ENCODE measurements at regions not wholly inside any gene's neighbourhood (a gene's known extent, or its start where the extent isn't known, plus 50 kb on each side); places are given as distances from the start of the nearest gene placed in this dataset.

DNA sequence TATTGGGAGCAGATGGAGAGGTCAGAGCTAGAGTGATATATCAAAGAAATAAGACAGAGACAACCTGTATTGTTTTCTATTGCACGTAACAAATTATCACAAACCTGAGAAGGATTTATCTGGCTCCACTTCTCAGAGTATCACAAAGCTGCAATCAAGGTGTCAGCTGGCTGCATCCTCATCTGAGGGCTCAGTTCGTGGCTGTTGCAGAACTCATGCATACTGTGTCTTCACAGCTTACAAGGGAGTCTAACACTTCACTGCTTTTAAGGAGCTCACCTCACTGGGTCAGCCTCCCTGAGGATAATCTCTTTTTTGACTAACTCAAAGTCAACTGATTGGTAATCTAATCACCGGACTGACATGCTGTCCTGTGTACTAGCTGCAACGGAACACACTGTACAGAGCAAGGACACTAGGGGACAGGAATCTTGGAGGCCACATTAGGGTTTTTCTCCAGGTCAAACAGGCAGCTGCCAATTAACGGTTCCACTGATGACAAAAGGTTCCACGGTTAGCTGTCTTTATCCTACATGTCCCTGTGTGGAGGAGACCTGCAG lies 1006.8 kb upstream of the SEMA6D start:
- H3K27ac ChIP-seq: no peak overlapping the region
- no peak overlapping the region for H3K4me3 ChIP-seq

DNA sequence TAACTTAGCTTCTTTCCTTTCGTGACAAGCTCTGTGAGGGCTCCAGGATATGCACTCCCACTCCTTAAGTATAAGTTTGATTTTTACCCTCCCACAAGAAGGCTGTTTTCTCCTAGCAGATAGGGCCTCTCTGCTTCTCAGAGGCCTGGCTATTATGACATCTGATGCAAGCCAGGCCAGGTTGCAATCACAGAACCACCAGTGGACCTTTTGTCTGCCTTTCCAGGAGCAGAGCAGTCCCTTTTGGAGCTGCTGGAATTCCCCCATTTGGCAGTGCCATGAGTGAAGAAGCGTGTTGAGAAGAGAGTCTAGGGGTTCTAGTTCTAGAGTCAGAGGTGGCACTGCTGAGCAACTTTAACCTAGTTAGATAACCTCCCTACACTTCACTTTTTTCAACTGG lies 1004.3 kb upstream of the SEMA6D start:
- H3K27ac ChIP-seq: no peak overlapping the region

DNA sequence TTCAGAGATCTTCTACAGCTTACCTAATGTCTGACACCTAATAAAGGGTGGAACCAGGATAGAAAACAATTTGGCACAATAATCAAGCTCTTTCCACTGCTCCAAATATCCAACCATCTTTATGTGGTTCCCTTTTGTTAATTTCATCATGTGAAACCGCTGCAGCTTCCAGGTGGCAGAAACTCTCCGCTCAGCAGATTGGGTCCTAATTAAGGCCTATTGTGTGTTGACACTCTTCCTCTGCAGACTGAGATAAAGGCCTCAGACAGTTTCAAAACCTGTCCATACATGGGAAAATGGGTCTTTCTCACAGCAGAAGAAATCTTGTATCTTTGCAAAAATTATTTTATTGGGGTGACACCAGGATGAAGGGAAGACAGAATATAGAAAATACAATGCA lies 1002.4 kb upstream of the SEMA6D start:
- Histone ChIP-seq H3K4me3 (no peak overlapping the region), H3K27ac (no peak overlapping the region)

More for the DNA sequence above, 1004.3 kb upstream of the SEMA6D start:
- H3K4me3 ChIP-seq: no peak overlapping the region

DNA sequence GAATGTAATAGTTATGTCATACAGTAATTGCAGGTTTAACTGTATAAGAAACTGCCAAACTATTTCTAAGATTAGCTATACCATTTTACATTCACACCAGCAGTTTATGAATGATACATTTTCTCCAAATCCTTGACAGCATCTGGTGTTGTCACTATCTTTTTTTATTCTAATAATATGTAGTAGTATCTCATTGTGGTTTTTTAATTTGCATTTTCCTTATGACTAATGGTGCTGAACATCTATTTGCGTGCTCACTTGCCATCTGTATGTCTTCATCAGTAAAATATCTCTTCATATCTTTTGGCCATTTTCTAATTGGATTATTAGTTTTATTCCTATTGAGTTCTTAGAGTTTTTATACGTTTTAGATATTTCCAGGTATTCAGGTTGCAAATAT lies 994.0 kb upstream of the SEMA6D start:
- no peak overlapping the region for H3K27ac ChIP-seq
- no peak overlapping the region for H3K4me3 ChIP-seq

DNA sequence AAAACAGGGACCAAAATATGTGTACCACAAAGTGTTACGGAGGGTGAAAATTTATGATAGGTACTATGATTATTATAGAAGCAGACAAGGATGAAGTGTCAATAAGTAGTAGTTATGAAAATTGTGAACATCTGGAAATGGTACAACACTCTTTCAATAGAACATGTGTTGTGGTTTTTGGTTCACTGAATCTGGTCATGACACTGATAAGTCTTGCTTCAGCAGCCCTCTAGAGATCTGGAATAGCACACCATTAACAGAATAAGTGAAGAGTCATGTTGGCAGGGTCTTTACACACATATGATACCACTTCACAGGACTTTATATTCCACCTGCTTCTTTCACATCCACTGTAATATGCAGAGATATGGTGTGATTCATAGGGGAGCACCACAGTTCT lies 985.2 kb upstream of the SEMA6D start:
- H3K27ac ChIP-seq: no peak overlapping the region
- no peak overlapping the region for H3K4me3 ChIP-seq

DNA sequence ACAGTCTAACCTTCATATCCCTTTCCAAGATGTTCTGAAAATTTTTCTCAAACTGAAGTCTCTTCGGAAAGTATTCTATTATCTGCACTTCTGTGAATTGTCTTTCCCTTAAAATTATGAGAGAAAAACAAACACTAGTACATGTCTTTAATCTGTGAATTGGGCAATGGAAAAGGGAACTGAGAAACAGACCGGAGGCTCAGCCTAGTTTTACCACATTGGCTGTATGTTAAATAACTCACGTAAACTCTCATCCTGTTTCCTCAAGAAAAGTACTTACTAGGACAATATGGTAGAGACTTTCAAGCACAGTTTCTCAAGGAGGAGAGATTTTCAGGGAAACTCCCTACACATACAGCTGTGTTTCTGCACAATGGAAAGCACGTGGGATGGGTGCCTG lies 982.2 kb upstream of the SEMA6D start:
- Histone ChIP-seq H3K27ac (no peak overlapping the region), H3K4me3 (no peak overlapping the region)

- Histone ChIP-seq H3K4me3 (no peak overlapping the region), H3K27ac (no peak overlapping the region)
Observed at GRCh38 chr15:46751303-46751702, 966.0 kb upstream of the SEMA6D start.

- H3K27ac ChIP-seq: no peak overlapping the region
- no peak overlapping the region for H3K4me3 ChIP-seq
Observed at GRCh38 chr15:46753946-46754345, 963.4 kb upstream of the SEMA6D start.

GRCh38 chr15:46763091-46763490 lies 954.2 kb upstream of the SEMA6D start:
- H3K27ac ChIP-seq: no peak overlapping the region
- H3K4me3 ChIP-seq: no peak overlapping the region

- H3K27ac ChIP-seq: no peak overlapping the region
Observed at GRCh38 chr15:46764851-46765250, 952.5 kb upstream of the SEMA6D start.

GRCh38 chr15:46766021-46766420 lies 951.3 kb upstream of the SEMA6D start:
- no peak overlapping the region for H3K27ac ChIP-seq
- no peak overlapping the region for H3K4me3 ChIP-seq

More at GRCh38 chr15:46764851-46765250, 952.5 kb upstream of the SEMA6D start:
- H3K4me3 ChIP-seq: no peak overlapping the region

GRCh38 chr15:46768287-46768686 lies 949.0 kb upstream of the SEMA6D start:
- no peak overlapping the region for H3K27ac ChIP-seq
- H3K4me3 ChIP-seq: no peak overlapping the region

- no peak overlapping the region for H3K27ac ChIP-seq
- no peak overlapping the region for H3K4me3 ChIP-seq
Observed at GRCh38 chr15:46773016-46773415, 944.3 kb upstream of the SEMA6D start.

DNA sequence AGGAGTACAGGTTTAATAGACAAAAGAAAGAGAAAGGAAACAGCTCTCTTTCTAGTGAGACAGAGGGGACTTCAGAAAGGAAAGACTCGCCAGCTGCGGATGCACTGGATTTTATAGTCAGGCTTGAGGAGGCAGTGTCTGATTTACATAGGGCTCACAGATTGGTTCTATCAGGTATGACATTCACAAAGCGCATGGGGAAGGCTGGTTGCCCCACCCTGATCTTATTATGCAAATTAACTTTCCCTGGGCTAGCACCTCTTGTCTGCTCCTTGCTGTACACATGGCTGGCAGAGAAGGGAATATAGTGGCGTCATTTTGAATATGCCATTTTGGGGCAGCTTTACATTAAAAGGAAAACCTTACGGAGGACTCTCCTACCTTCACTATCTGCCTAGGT lies 938.4 kb upstream of the SEMA6D start:
- H3K4me3 ChIP-seq: no peak overlapping the region
- H3K27ac ChIP-seq: no peak overlapping the region

DNA sequence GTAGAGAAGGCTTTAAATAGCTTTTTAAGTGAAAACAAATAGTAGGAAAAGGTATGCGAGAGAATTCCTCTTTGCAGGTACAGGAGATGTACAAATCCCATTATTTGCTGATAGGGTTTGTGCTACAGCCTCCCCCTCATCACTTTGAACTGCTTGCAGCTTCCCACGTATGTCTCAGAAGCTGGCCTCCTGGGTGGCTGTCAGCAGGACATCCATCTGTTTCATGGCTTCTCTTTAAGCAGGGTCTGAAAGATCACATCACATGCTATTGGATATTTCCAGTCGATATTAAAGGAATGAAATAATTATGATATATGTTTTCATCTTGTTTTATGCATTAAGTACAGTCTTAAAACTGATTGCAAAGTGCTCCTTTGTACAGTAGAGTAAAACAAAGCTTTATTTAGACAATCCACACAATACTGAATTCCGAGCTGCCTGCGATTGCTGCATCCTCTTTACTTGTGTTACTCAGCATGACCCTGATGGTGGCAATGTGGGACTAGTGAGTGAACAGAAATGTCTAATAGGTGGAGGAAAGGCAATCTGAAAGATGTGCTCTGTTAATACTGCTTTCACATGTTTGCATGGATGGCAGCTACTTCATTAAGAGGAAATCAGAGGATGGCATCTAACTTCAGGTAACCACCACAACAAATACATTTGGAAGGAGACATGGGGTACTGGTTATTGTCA lies 930.6 kb upstream of the SEMA6D start:
- H3K27ac ChIP-seq: no peak overlapping the region
- no peak overlapping the region for H3K4me3 ChIP-seq

GRCh38 chr15:46795685-46796084 lies 921.6 kb upstream of the SEMA6D start:
- Histone ChIP-seq H3K27ac (no peak overlapping the region), H3K4me3 (no peak overlapping the region)

GRCh38 chr15:46808834-46809233 lies 908.5 kb upstream of the SEMA6D start:
- Histone ChIP-seq H3K4me3 (no peak overlapping the region), H3K27ac (no peak overlapping the region)

DNA sequence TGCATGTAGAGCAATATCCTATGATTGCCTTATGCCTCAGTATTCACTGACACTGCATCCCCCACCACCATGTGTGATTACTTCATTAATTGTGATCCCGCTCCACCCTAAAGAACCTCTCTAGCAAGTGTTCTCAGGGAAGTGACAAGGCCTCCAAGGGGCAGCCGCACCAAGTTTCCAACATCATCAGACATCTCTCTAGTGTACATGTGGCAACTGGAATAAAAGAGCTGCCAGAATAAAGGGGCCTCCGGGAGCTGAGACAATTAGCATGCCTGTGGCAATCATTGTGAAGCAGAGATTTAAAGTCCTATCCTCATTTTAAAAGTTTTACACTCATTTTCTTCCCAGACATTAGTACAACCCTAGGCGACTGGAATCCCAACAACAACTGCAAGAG lies 902.1 kb upstream of the SEMA6D start:
- no peak overlapping the region for H3K4me3 ChIP-seq
- H3K27ac ChIP-seq: no peak overlapping the region

- H3K27ac ChIP-seq: no peak overlapping the region
Observed at GRCh38 chr15:46815765-46816164, 901.5 kb upstream of the SEMA6D start.

GRCh38 chr15:46848704-46849103 lies 868.6 kb upstream of the SEMA6D start:
- Histone ChIP-seq H3K4me3 (no peak overlapping the region), H3K27ac (no peak overlapping the region)

More at GRCh38 chr15:46815765-46816164, 901.5 kb upstream of the SEMA6D start:
- no peak overlapping the region for H3K4me3 ChIP-seq

DNA sequence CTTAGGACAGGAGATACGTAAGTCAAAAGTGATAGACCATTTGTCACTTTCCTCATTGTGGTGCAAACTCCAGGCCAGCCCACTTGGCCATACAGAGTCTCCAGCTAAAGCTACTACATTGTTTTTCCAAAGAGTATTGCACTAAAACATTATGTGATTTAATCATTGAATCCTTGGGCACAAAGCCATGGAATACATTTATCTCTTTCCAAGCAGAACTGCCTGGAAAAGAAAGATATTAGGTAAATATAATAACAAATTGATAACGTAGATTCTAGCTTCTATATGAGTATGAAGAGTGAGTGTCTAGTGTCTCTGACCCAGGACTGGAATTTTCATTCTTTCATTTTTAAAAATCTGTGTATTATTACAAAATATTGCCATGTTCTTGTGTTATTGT lies 863.7 kb upstream of the SEMA6D start:
- Histone ChIP-seq H3K27ac (no peak overlapping the region), H3K4me3 (no peak overlapping the region)

DNA sequence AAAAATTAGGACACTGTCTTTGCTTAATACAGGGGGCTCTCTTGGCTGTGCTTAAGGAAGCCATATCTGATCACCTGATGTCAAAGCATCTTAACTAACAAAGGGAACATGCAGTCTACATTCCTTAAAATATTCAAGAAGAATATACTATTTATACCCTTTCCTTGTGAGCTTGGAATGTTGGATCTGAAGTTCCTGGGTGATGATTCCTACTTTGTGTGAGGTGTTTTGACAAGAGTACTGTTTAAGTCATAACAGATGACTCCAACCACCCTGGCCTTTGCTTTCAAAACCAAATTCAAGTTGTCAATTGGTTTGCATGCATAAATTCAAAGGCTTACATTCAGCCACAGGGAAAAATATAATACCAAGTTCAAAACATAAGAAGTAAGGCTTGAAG lies 862.7 kb upstream of the SEMA6D start:
- no peak overlapping the region for H3K27ac ChIP-seq
- no peak overlapping the region for H3K4me3 ChIP-seq
